Ovary (tissue), 1 donor: ENCODE measurements at regions not wholly inside any gene's neighbourhood (a gene's known extent, or its start where the extent isn't known, plus 50 kb on each side); places are given as distances from the start of the nearest gene placed in this dataset.

Source experiments
- EP300 ChIP-seq: sonication (generic); formaldehyde crosslinking; IDR thresholded peaks from one replicate; pipeline ENCODE4 v1.6.1; 2017; ENCODE audit warnings: antibody characterized with exemption
- POLR2A ChIP-seq: fragments of 450-650 bp; IDR thresholded peaks from one replicate; pipeline ENCODE4 v1.6.1; 2017; ENCODE audit warnings: antibody characterized with exemption, mild to moderate bottlenecking, moderate library complexity

- TF ChIP-seq POLR2A: no peak
- TF ChIP-seq EP300: no peak
These were observed 76.9 kb upstream of the CTSC start for GRCh38 chr11:88414385-88414861.
